Stimulated activated effector memory CD8-positive, alpha-beta T cell treated with anti-CD3 and anti-CD28 coated beads, Interleukin-12 subunit alpha, Interleukin-12 subunit beta, amount 100 ng/mL, for 72 hours (primary cell): ENCODE measurements at regions not wholly inside any gene's neighbourhood (a gene's known extent, or its start where the extent isn't known, plus 50 kb on each side); places are given as distances from the start of the nearest gene placed in this dataset.
"Not testable (repeated sequence)": the region's sequence is repeated elsewhere in the genome, so short reads cannot be mapped to it uniquely, and the experiment has no call there.

Experiments
- ATAC-seq: fragments of 150-1000 bp; cut with Tn5 transposase; 2 replicates; pipeline ENCODE4 v1.10.0; 2021
- DNase-seq, 2 donors: peaks; one replicate each; pipeline ENCODE4 v3.0.0; 2021 to 2022; ENCODE audit warnings: low spot score in 2 of 2
- H3K27ac Mint-ChIP-seq: one replicate; pipeline ENCODE4 v1.8.0; 2022; ENCODE audit warnings: mild to moderate bottlenecking, mixed read lengths
- H3K36me3 Mint-ChIP-seq: one replicate; pipeline ENCODE4 v1.8.0; 2022; ENCODE audit warnings: mild to moderate bottlenecking, mixed read lengths
- H3K4me1 Mint-ChIP-seq: one replicate; pipeline ENCODE4 v1.8.0; 2022; ENCODE audit warnings: mixed read lengths
- H3K4me3 Mint-ChIP-seq: one replicate; pipeline ENCODE4 v1.8.0; 2022; ENCODE audit warnings: mild to moderate bottlenecking, mixed read lengths
- H3K9me3 Mint-ChIP-seq: one replicate; pipeline ENCODE4 v1.8.0; 2022; ENCODE audit warnings: mixed read lengths

GRCh38 chr3:20405231-20405630 is 219.2 kb upstream of the SGO1 start:
- H3K4me1 Mint-ChIP-seq, result no peaks in the 10 kb centered on the region

GRCh38 chr3:20404741-20405100 is 218.7 kb upstream of the SGO1 start:
- no peak overlapping the region for H3K27ac Mint-ChIP-seq

More at GRCh38 chr3:20405231-20405630, 219.2 kb upstream of the SGO1 start:
- no peaks in the 10 kb centered on the region for H3K9me3 Mint-ChIP-seq
- no peak overlapping the region for H3K4me3 Mint-ChIP-seq
- ATAC-seq (no peak), DNase-seq (no peak)
- no peaks in the 10 kb centered on the region for H3K36me3 Mint-ChIP-seq
- H3K27ac Mint-ChIP-seq, result no peak overlapping the region

GRCh38 chr3:20403986-20404740 is 218.2 kb upstream of the SGO1 start:
- H3K27ac Mint-ChIP-seq, result no peak overlapping the region
- no peaks in the 10 kb centered on the region for H3K36me3 Mint-ChIP-seq
- H3K4me1 Mint-ChIP-seq, result no peaks in the 10 kb centered on the region
- no peak overlapping the region for H3K4me3 Mint-ChIP-seq
- DNase-seq, result no peak
- ATAC-seq, result no peak
- H3K9me3 Mint-ChIP-seq, result no peaks in the 10 kb centered on the region

More at GRCh38 chr3:20404741-20405100, 218.7 kb upstream of the SGO1 start:
- Mint-ChIP-seq H3K9me3 (no peaks in the 10 kb centered on the region), H3K4me3 (no peak overlapping the region), H3K36me3 (no peaks in the 10 kb centered on the region), H3K4me1 (no peaks in the 10 kb centered on the region)
- ATAC-seq, result no peak
- DNase-seq, result no peak

- H3K36me3 Mint-ChIP-seq, result no peaks in the 10 kb centered on the region
- no peak overlapping the region for H3K4me3 Mint-ChIP-seq
- no peaks in the 10 kb centered on the region for H3K4me1 Mint-ChIP-seq
- DNase-seq, result no peak
- no peak overlapping the region for H3K27ac Mint-ChIP-seq
- no peaks in the 10 kb centered on the region for H3K9me3 Mint-ChIP-seq
- ATAC-seq, result no peak
Measured at GRCh38 chr3:20401253-20401652, 215.2 kb upstream of the SGO1 start.

GRCh38 chr3:20400686-20401085 is 214.7 kb upstream of the SGO1 start:
- Mint-ChIP-seq H3K4me3 (no peak overlapping the region), H3K9me3 (no peaks in the 10 kb centered on the region), H3K27ac (no peak overlapping the region), H3K4me1 (no peaks in the 10 kb centered on the region), H3K36me3 (no peaks in the 10 kb centered on the region)
- DNase-seq, result no peak
- ATAC-seq, result no peak

- Mint-ChIP-seq H3K9me3 (no peaks in the 10 kb centered on the region), H3K4me3 (no peak overlapping the region), H3K36me3 (no peaks in the 10 kb centered on the region), H3K4me1 (no peaks in the 10 kb centered on the region), H3K27ac (no peak overlapping the region)
- DNase-seq, result no peak
- ATAC-seq, result no peak
Measured at GRCh38 chr3:20400281-20400680, 214.3 kb upstream of the SGO1 start.

GRCh38 chr3:20396335-20396734 is 210.3 kb upstream of the SGO1 start:
- no peak for DNase-seq
- Mint-ChIP-seq H3K4me3 (no peak overlapping the region), H3K4me1 (no peaks in the 10 kb centered on the region), H3K36me3 (no peaks in the 10 kb centered on the region), H3K9me3 (no peaks in the 10 kb centered on the region), H3K27ac (no peak overlapping the region)
- no peak for ATAC-seq

GRCh38 chr3:20395692-20396091 is 209.7 kb upstream of the SGO1 start:
- no peak overlapping the region for H3K4me3 Mint-ChIP-seq

GRCh38 chr3:20394243-20394642 is 208.2 kb upstream of the SGO1 start:
- Mint-ChIP-seq H3K9me3 (no peaks in the 10 kb centered on the region), H3K4me3 (no peak overlapping the region), H3K27ac (no peak overlapping the region), H3K36me3 (no peaks in the 10 kb centered on the region), H3K4me1 (no peaks in the 10 kb centered on the region)
- DNase-seq (no peak), ATAC-seq (peak; percentile 33)

More at GRCh38 chr3:20395692-20396091, 209.7 kb upstream of the SGO1 start:
- DNase-seq (no peak), ATAC-seq (peak; percentile 52)
- H3K36me3 Mint-ChIP-seq, result no peaks in the 10 kb centered on the region
- H3K9me3 Mint-ChIP-seq, result no peaks in the 10 kb centered on the region
- no peak overlapping the region for H3K27ac Mint-ChIP-seq
- H3K4me1 Mint-ChIP-seq, result no peaks in the 10 kb centered on the region

GRCh38 chr3:20391644-20392043 is 205.6 kb upstream of the SGO1 start:
- H3K27ac Mint-ChIP-seq, result no peak overlapping the region
- no peaks in the 10 kb centered on the region for H3K9me3 Mint-ChIP-seq
- no peaks in the 10 kb centered on the region for H3K4me1 Mint-ChIP-seq
- no peak overlapping the region for H3K4me3 Mint-ChIP-seq
- no peak for ATAC-seq
- DNase-seq, result no peak
- no peaks in the 10 kb centered on the region for H3K36me3 Mint-ChIP-seq

GRCh38 chr3:20388971-20389370 is 203.0 kb upstream of the SGO1 start:
- no peaks in the 10 kb centered on the region for H3K4me1 Mint-ChIP-seq
- ATAC-seq, result no peak
- no peaks in the 10 kb centered on the region for H3K9me3 Mint-ChIP-seq
- no peaks in the 10 kb centered on the region for H3K36me3 Mint-ChIP-seq
- DNase-seq, result no peak
- no peak overlapping the region for H3K4me3 Mint-ChIP-seq
- no peak overlapping the region for H3K27ac Mint-ChIP-seq

- peaks cover 5% of the 10 kb centered on the region for H3K36me3 Mint-ChIP-seq
- H3K4me1 Mint-ChIP-seq, result no peaks in the 10 kb centered on the region
- no peak overlapping the region for H3K27ac Mint-ChIP-seq
- DNase-seq (no peak), ATAC-seq (no peak)
- no peak overlapping the region for H3K4me3 Mint-ChIP-seq
- H3K9me3 Mint-ChIP-seq, result no peaks in the 10 kb centered on the region
Measured at GRCh38 chr3:20380295-20380694, 194.3 kb upstream of the SGO1 start.

- Mint-ChIP-seq H3K4me1 (no peaks in the 10 kb centered on the region), H3K9me3 (no peaks in the 10 kb centered on the region), H3K36me3 (no peaks in the 10 kb centered on the region), H3K4me3 (no peak overlapping the region), H3K27ac (no peak overlapping the region)
- DNase-seq (no peak), ATAC-seq (no peak)
Measured at GRCh38 chr3:20378315-20378714, 192.3 kb upstream of the SGO1 start.

GRCh38 chr3:20376665-20377217 is 190.7 kb upstream of the SGO1 start:
- DNase-seq (no peak), ATAC-seq (no peak)
- Mint-ChIP-seq H3K36me3 (no peaks in the 10 kb centered on the region), H3K4me3 (no peak overlapping the region), H3K27ac (no peak overlapping the region), H3K9me3 (no peaks in the 10 kb centered on the region), H3K4me1 (no peaks in the 10 kb centered on the region)

GRCh38 chr3:20375302-20375701 is 189.3 kb upstream of the SGO1 start:
- no peak for DNase-seq
- Mint-ChIP-seq H3K36me3 (no peaks in the 10 kb centered on the region), H3K27ac (peak overlapping the region; percentile 65), H3K4me1 (peaks cover 1% of the 10 kb centered on the region), H3K4me3 (no peak overlapping the region), H3K9me3 (no peaks in the 10 kb centered on the region)
- peak; percentile 88 for ATAC-seq

- H3K36me3 Mint-ChIP-seq, H3K9me3 Mint-ChIP-seq, H3K4me3 Mint-ChIP-seq, DNase-seq, H3K4me1 Mint-ChIP-seq, H3K27ac Mint-ChIP-seq, ATAC-seq: not testable (repeated sequence)
Measured at GRCh38 chr3:20370273-20371063, 184.5 kb upstream of the SGO1 start.
